Mesothelial cell of epicardium (in vitro differentiated cells): ENCODE measurements at regions not wholly inside any gene's neighbourhood (a gene's known extent, or its start where the extent isn't known, plus 50 kb on each side); places are given as distances from the start of the nearest gene placed in this dataset.

Experiments
- DNase-seq, 2 experiments: peaks; one replicate each; pipeline ENCODE4 v3.0.0; 2021; ENCODE audit warnings: low spot score in 2 of 2; ENCODE audit not compliant: unreplicated experiment in 2 of 2
- H3K27ac Mint-ChIP-seq: 2 replicates; pipeline ENCODE4 v1.8.0; 2021; ENCODE audit warnings: mixed read lengths
- H3K27me3 Mint-ChIP-seq: 2 replicates; pipeline ENCODE4 v1.8.0; 2021; ENCODE audit warnings: low read depth, mixed read lengths
- H3K36me3 Mint-ChIP-seq: 2 replicates; pipeline ENCODE4 v1.8.0; 2021; ENCODE audit warnings: mixed read lengths
- H3K4me1 Mint-ChIP-seq: 2 replicates; pipeline ENCODE4 v1.8.0; 2021; ENCODE audit warnings: mixed read lengths
- H3K4me3 Mint-ChIP-seq: 2 replicates; pipeline ENCODE4 v1.8.0; 2021; ENCODE audit warnings: mild to moderate bottlenecking, moderate library complexity, mixed read lengths
- H3K9me3 Mint-ChIP-seq: 2 replicates; pipeline ENCODE4 v1.8.0; 2021; ENCODE audit warnings: mixed read lengths
- CTCF ChIP-seq: fragments of 200-600 bp; sonication (generic); IDR thresholded peaks from one replicate; pipeline ENCODE4 v1.5.0; 2021; ENCODE audit warnings: antibody characterized with exemption; ENCODE audit not compliant: unreplicated experiment

GRCh38 chr3:17967111-17967510 lies 224.7 kb upstream of the TBC1D5 start:
- TF ChIP-seq CTCF = no peak
- no peaks in the 10 kb centered on the region for H3K36me3 Mint-ChIP-seq
- H3K9me3 Mint-ChIP-seq = no peaks in the 10 kb centered on the region
- H3K4me3 Mint-ChIP-seq = no peak overlapping the region
- no peaks in the 10 kb centered on the region for H3K27me3 Mint-ChIP-seq
- H3K27ac Mint-ChIP-seq = no peak overlapping the region
- DNase-seq = no peak
- H3K4me1 Mint-ChIP-seq = peaks cover 38% of the 10 kb centered on the region

- DNase-seq = no peak
- no peaks in the 10 kb centered on the region for H3K27me3 Mint-ChIP-seq
- no peaks in the 10 kb centered on the region for H3K36me3 Mint-ChIP-seq
- H3K27ac Mint-ChIP-seq = no peak overlapping the region
- TF ChIP-seq CTCF = no peak
- no peak overlapping the region for H3K4me3 Mint-ChIP-seq
- no peaks in the 10 kb centered on the region for H3K9me3 Mint-ChIP-seq
- H3K4me1 Mint-ChIP-seq = peaks cover 22% of the 10 kb centered on the region
These were observed 222.9 kb upstream of the TBC1D5 start for GRCh38 chr3:17965331-17965730.

GRCh38 chr3:17964108-17964507 lies 221.7 kb upstream of the TBC1D5 start:
- Mint-ChIP-seq H3K4me3 (no peak overlapping the region), H3K27ac (no peak overlapping the region), H3K4me1 (peaks cover 14% of the 10 kb centered on the region), H3K27me3 (no peaks in the 10 kb centered on the region), H3K36me3 (no peaks in the 10 kb centered on the region), H3K9me3 (no peaks in the 10 kb centered on the region)
- DNase-seq = no peak
- TF ChIP-seq CTCF = no peak

- Mint-ChIP-seq H3K27me3 (no peaks in the 10 kb centered on the region), H3K27ac (no peak overlapping the region), H3K4me1 (peaks cover 1% of the 10 kb centered on the region), H3K9me3 (peaks cover 7% of the 10 kb centered on the region), H3K4me3 (no peak overlapping the region), H3K36me3 (peaks cover 2% of the 10 kb centered on the region)
- no peak for DNase-seq
- TF ChIP-seq CTCF = no peak
These were observed 213.0 kb upstream of the TBC1D5 start for GRCh38 chr3:17955411-17955810.

- H3K4me3 Mint-ChIP-seq = no peak overlapping the region
- H3K27ac Mint-ChIP-seq = no peak overlapping the region
- no peak for DNase-seq
- no peak for TF ChIP-seq CTCF
- H3K4me1 Mint-ChIP-seq = peaks cover 1% of the 10 kb centered on the region
- peaks cover 3% of the 10 kb centered on the region for H3K36me3 Mint-ChIP-seq
- H3K9me3 Mint-ChIP-seq = peaks cover 8% of the 10 kb centered on the region
- H3K27me3 Mint-ChIP-seq = no peaks in the 10 kb centered on the region
These were observed 212.4 kb upstream of the TBC1D5 start for GRCh38 chr3:17954801-17955200.

- no peak overlapping the region for H3K4me3 Mint-ChIP-seq
These were observed 208.8 kb upstream of the TBC1D5 start for GRCh38 chr3:17951241-17951640.

More at GRCh38 chr3:17951241-17951640, 208.8 kb upstream of the TBC1D5 start:
- DNase-seq = no peak
- Mint-ChIP-seq H3K36me3 (peaks cover 3% of the 10 kb centered on the region), H3K4me1 (no peaks in the 10 kb centered on the region), H3K27me3 (no peaks in the 10 kb centered on the region), H3K27ac (no peak overlapping the region), H3K9me3 (peaks cover 8% of the 10 kb centered on the region)
- no peak for TF ChIP-seq CTCF
